GM21528 (cell line): ENCODE measurements at regions not wholly inside any gene's neighbourhood (a gene's known extent, or its start where the extent isn't known, plus 50 kb on each side); places are given as distances from the start of the nearest gene placed in this dataset.
"Not testable (repeated sequence)": the region's sequence is repeated elsewhere in the genome, so short reads cannot be mapped to it uniquely, and the experiment has no call there.

Experiments used
- ATAC-seq: cut with Tn5 transposase; IDR thresholded peaks from one replicate; pipeline ENCODE4 v1.9.1; 2021; ENCODE audit warnings: mild to moderate bottlenecking, moderate library complexity; ENCODE audit not compliant: unreplicated experiment, low FRiP score

GRCh38 chr7:115658223-115658622, 372.3 kb downstream of the TFEC start:
- no peak for ATAC-seq

GRCh38 chr7:115654384-115655214, 376.0 kb downstream of the TFEC start:
- no peak for ATAC-seq

- ATAC-seq: no peak
Measured at GRCh38 chr7:115649429-115649828, 381.1 kb downstream of the TFEC start.

- no peak for ATAC-seq
Measured at GRCh38 chr7:115647712-115648111, 382.9 kb downstream of the TFEC start.

- ATAC-seq: no peak
Measured at GRCh38 chr7:115642194-115642593, 388.4 kb downstream of the TFEC start.

- no peak for ATAC-seq
Measured at GRCh38 chr7:115638853-115639252, 391.7 kb downstream of the TFEC start.

GRCh38 chr7:115637128-115637527, 393.4 kb downstream of the TFEC start:
- no peak for ATAC-seq

GRCh38 chr7:115635876-115636275, 394.7 kb downstream of the TFEC start:
- ATAC-seq: no peak

- no peak for ATAC-seq
Measured at GRCh38 chr7:115635376-115635775, 395.2 kb downstream of the TFEC start.

GRCh38 chr7:115634633-115635032, 395.9 kb downstream of the TFEC start:
- ATAC-seq: no peak

- no peak for ATAC-seq
Measured at GRCh38 chr7:115632636-115633035, 397.9 kb downstream of the TFEC start.

GRCh38 chr7:115631782-115632181, 398.8 kb downstream of the TFEC start:
- ATAC-seq: no peak

- ATAC-seq: no peak
Measured at GRCh38 chr7:115630049-115630448, 400.5 kb downstream of the TFEC start.

GRCh38 chr7:115618676-115619075, 411.9 kb downstream of the TFEC start:
- ATAC-seq: no peak

GRCh38 chr7:115613836-115614235, 416.7 kb downstream of the TFEC start:
- no peak for ATAC-seq

GRCh38 chr7:115603416-115603815, 427.1 kb downstream of the TFEC start:
- no peak for ATAC-seq

GRCh38 chr7:115600207-115600606, 430.4 kb downstream of the TFEC start:
- ATAC-seq: no peak

GRCh38 chr7:115599184-115599583, 431.4 kb downstream of the TFEC start:
- not testable (repeated sequence) for ATAC-seq

GRCh38 chr7:115597220-115597619, 433.3 kb downstream of the TFEC start:
- not testable (repeated sequence) for ATAC-seq

GRCh38 chr7:115593111-115593510, 437.5 kb downstream of the TFEC start:
- no peak for ATAC-seq

GRCh38 chr7:115585015-115585718, 445.4 kb downstream of the TFEC start:
- no peak for ATAC-seq

GRCh38 chr7:115582956-115583355, 447.6 kb downstream of the TFEC start:
- ATAC-seq: no peak
